ENCODE measurements at regions not wholly inside any gene's neighbourhood (a gene's known extent, or its start where the extent isn't known, plus 50 kb on each side); places are given as distances from the start of the nearest gene placed in this dataset.

DNA sequence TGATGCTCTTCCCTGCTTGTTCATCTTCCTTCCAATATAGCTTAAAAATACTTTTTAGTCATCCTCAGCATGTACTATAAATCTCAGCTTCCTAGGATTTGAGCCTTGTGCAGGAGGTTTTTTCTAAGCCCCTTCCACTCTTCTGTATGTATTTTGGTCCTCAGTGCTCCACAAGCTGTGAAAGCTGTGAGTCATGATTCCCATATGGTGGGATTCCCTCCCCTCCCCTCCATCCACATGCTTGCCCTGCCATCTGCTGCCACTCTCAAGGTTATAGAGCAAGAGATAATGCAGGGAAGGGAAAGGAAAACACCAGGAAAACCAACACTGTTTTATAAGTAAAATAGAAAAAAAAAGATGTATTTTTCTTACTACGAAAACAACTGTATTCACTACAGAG lies 58.5 kb upstream of the AP1S2 start:
- Mint-ChIP-seq H3K4me3 (no peak overlapping the region), H3K36me3 (no peaks in the 10 kb centered on the region), H3K4me1 (no peaks in the 10 kb centered on the region), H3K27ac (no peak overlapping the region), H3K9me3 (no peaks in the 10 kb centered on the region)
- DNase-seq (ENCODE audit: low spot score in 2 of 2) = no peak
- no peak for ATAC-seq

DNA sequence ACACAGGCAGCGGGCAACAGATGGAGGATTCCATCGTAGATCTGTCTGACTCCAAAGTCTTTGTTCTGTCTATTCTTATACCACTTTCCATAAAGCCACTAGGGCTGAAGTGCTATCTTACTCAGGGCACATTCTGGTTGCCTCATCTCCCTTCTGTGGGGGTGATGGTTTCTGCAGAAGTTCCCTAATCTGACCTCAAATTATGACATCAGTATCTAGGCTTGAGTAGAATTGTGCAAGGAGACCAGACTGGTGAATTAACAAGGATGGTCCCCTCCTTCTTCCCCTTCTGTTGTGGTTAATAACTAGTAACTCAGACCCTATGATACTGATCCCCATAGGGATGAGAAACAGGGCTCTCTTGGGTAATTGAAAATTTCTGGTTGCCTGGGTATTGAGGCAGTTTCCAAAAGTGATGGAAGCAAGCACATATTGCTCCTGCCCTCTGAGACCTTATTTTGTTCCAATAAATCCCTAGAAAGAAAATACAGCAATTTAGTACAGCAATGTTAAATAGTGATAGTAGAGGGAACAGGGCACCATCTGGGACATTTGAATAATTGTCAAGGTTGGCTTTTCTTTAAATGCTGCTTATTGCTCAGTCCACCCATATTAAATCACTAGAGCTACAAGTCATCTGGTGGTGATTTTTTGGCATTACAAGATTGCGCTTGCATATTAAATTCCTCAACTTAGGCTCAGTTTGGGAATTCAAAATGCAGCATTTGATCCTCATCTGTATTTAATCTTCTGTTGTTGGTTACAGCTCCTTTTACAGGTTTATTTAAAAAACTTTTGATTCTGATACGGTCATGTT lies 57.3 kb upstream of the AP1S2 start:
- Mint-ChIP-seq H3K4me3 (no peak overlapping the region), H3K4me1 (no peaks in the 10 kb centered on the region), H3K9me3 (no peaks in the 10 kb centered on the region), H3K36me3 (no peaks in the 10 kb centered on the region), H3K27ac (no peak overlapping the region)
- DNase-seq (ENCODE audit: low spot score in 2 of 2) (no peak), ATAC-seq (peak; percentile 56)

DNA sequence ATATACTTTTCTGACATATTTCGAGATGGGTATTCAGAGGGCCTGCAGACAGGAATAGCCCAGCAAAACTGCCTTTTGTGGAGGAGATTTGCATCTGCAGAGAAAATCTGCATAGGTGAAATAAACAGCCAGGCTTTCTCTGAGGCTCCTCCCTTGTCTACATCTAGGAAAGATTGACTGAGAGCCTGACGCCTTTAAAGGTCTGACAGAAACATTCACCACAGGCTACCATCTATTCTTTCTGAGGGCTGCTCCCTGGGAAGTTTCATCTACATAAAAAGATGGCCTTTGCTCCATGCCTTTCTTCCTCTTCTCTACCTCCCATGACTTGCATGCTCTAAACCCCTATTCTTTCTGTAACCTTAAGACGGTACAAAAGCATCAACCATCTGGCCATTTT lies 55.0 kb upstream of the AP1S2 start:
- no peak for DNase-seq (ENCODE audit: low spot score in 2 of 2)

DNA sequence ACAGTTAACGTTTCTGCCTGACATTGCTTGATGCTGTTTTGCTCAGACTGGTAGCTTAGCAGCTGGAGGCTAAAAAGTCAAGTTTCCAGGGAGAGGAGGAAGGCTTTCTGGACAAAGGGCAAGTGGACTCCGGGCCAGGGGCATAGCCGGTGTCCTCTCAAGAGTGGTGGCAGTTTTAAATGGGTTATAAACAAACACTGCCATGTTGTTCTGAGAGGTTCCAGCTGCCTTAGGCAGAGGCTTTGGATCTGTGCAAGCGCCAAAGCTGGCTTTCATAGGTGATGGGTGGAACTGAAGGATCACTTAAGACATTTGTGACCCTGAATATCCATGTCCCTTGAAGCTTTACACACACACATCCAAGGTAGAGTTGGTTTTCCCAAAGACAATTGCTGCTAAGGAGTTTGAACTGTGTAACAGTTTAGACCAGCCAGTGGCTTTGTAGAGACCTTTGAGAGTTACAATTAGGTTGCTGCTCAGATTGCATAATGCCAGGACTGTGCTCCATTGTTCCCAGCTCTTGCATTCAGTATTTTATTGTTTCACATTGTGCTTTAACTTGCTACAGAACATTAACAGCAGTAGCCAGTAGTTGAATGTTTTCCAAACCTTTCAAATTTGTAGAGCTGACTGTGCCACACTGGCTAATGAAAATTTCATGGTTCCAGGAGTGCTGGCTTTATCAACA lies 54.1 kb upstream of the AP1S2 start:
- Mint-ChIP-seq H3K9me3 (no peaks in the 10 kb centered on the region), H3K4me3 (no peak overlapping the region), H3K27ac (no peak overlapping the region), H3K36me3 (no peaks in the 10 kb centered on the region), H3K4me1 (no peaks in the 10 kb centered on the region)
- no peak for ATAC-seq
- no peak for DNase-seq (ENCODE audit: low spot score in 2 of 2)

More for the DNA sequence above, 55.0 kb upstream of the AP1S2 start:
- Mint-ChIP-seq H3K4me3 (no peak overlapping the region), H3K4me1 (no peaks in the 10 kb centered on the region), H3K9me3 (no peaks in the 10 kb centered on the region), H3K36me3 (no peaks in the 10 kb centered on the region), H3K27ac (no peak overlapping the region)
- ATAC-seq = no peak

DNA sequence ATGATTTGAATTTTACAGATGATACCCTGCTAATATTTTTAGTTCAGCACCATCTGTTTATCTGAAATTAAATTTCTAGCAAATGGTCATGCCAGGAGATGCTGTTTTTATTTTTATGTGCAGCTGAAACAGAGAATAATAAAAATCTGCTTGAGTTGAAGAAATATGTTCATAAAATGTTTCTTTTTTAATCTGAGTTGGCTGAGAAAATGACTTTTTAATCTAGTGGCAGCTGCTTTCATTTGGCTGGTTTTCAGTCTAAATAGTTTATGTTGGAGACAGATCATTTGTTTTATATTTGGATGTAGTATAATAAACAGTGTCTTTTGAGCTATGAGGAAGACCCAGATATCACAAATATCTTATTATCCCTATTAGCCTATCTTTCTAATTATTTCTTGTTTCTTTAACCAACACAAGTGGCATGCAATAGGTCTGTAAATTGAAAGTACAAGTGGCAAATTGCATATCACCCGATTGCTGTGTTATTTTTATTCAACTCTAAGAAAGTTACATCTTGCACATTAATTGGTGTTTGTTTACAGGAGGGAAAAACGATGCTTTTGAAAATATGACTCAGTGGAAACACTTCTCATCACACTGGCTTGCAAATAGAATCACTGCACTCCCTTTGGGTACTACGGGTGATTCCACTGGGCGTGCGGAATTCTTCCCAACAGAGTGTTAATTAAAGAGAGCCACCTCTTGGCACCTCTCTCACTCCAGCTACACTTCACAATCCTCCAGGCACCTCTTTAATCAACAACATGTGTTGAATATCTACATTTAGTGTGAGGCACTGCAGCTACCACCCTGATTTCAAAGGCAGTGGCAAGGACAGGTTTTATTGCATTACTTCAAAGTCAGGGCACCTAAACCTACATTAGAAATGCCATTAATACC lies 51.7 kb upstream of the AP1S2 start:
- Mint-ChIP-seq H3K27ac (no peak overlapping the region), H3K36me3 (no peaks in the 10 kb centered on the region), H3K4me3 (no peak overlapping the region), H3K9me3 (no peaks in the 10 kb centered on the region), H3K4me1 (no peaks in the 10 kb centered on the region)
- ATAC-seq (no peak), DNase-seq (ENCODE audit: low spot score in 2 of 2) (no peak)

Data from stimulated activated effector memory CD8-positive, alpha-beta T cell treated with anti-CD3 and anti-CD28 coated beads, Interleukin-12 subunit alpha, Interleukin-12 subunit beta, amount 100 ng/mL, for 72 hours (primary cell).